Smooth muscle cell (in vitro differentiated cells): ENCODE measurements at regions not wholly inside any gene's neighbourhood (a gene's known extent, or its start where the extent isn't known, plus 50 kb on each side); places are given as distances from the start of the nearest gene placed in this dataset.

ENCODE experiments used
- DNase-seq: peaks from one replicate; lab custom pipeline; 2025; ENCODE audit not compliant: unreplicated experiment; lab: John Stamatoyannopoulos, UW
- H2AFZ ChIP-seq: fragments of 200-600 bp; sonication (generic); 2 replicates; pipeline ENCODE4 v1.6.0; 2016; ENCODE audit warnings: antibody characterized with exemption, low read depth, mild to moderate bottlenecking
- H3F3A ChIP-seq: fragments of 200-600 bp; sonication (generic); 2 replicates; pipeline ENCODE4 v1.6.0; 2017; ENCODE audit warnings: antibody characterized with exemption, low read depth
- H3K27ac ChIP-seq: fragments of 200-600 bp; sonication (generic); 2 replicates; pipeline ENCODE4 v1.5.1; 2016; ENCODE audit warnings: low read depth, mild to moderate bottlenecking
- H3K27me3 ChIP-seq: fragments of 200-600 bp; sonication (generic); 2 replicates; pipeline ENCODE4 v1.6.1; 2016; ENCODE audit warnings: low read depth, mild to moderate bottlenecking
- H3K36me3 ChIP-seq: fragments of 200-600 bp; sonication (generic); 2 replicates; pipeline ENCODE4 v1.5.1; 2016; ENCODE audit warnings: low read depth
- H3K4me1 ChIP-seq: fragments of 200-600 bp; sonication (generic); 2 replicates; pipeline ENCODE4 v1.5.1; 2016; ENCODE audit warnings: low read depth
- H3K4me2 ChIP-seq: fragments of 200-600 bp; sonication (generic); 2 replicates; pipeline ENCODE4 v1.6.0; 2016; ENCODE audit warnings: mild to moderate bottlenecking
- H3K4me3 ChIP-seq: fragments of 200-600 bp; sonication (generic); 2 replicates; pipeline ENCODE4 v1.5.1; 2016; ENCODE audit warnings: mild to moderate bottlenecking
- H3K79me2 ChIP-seq: fragments of 200-600 bp; sonication (generic); 2 replicates; pipeline ENCODE4 v1.6.0; 2016; ENCODE audit warnings: low read depth, mild to moderate bottlenecking
- H3K9ac ChIP-seq: fragments of 200-600 bp; sonication (generic); 2 replicates; pipeline ENCODE4 v1.6.0; 2016; ENCODE audit warnings: low read depth
- H3K9me3 ChIP-seq: fragments of 200-600 bp; sonication (generic); replicated peaks from 2 replicates; pipeline ENCODE4 v1.5.1; 2016; ENCODE audit warnings: low read depth
- H4K20me1 ChIP-seq: fragments of 200-600 bp; sonication (generic); 2 replicates; pipeline ENCODE4 v1.6.0; 2016; ENCODE audit warnings: low read depth
- CTCF ChIP-seq: fragments of 200-600 bp; sonication (generic); IDR thresholded peaks from 2 replicates; pipeline ENCODE4 v1.5.1; 2017; ENCODE audit warnings: borderline replicate concordance, mild to moderate bottlenecking, antibody characterized with exemption; ENCODE audit not compliant: insufficient read depth, poor library complexity, severe bottlenecking
- WGBS: methylation state at CpG from one replicate; pipeline ENCODE4 v1.1.7; 2016; ENCODE audit warnings: low lambda C conversion rate; 5-methylcytosine and 5-hydroxymethylcytosine counted together

GRCh38 chr5:155786108-155786507 is 540.9 kb upstream of the SGCD start:
- H3F3A ChIP-seq = no peaks in the 10 kb centered on the region
- H3K9ac ChIP-seq = no peak overlapping the region
- H3K36me3 ChIP-seq = no peaks in the 10 kb centered on the region
- no peak overlapping the region for H3K27ac ChIP-seq
- H3K27me3 ChIP-seq = no peaks in the 10 kb centered on the region
- TF ChIP-seq CTCF = no peak
- H3K4me1 ChIP-seq = no peaks in the 10 kb centered on the region
- no peaks in the 10 kb centered on the region for H3K9me3 ChIP-seq
- H3K79me2 ChIP-seq = no peaks in the 10 kb centered on the region
- H2AFZ ChIP-seq = no peak overlapping the region
- no peak overlapping the region for H3K4me2 ChIP-seq
- no peak overlapping the region for H3K4me3 ChIP-seq
- DNase-seq = no peak
- H4K20me1 ChIP-seq = no peaks in the 10 kb centered on the region
- 94% methylated on average over 1 of the region's 1 CpG for WGBS

GRCh38 chr5:155792873-155793272 is 534.1 kb upstream of the SGCD start:
- no peak for DNase-seq
- TF ChIP-seq CTCF = no peak
- Histone ChIP-seq H4K20me1 (no peaks in the 10 kb centered on the region), H3K27ac (no peak overlapping the region), H3K4me1 (no peaks in the 10 kb centered on the region), H3K4me2 (no peak overlapping the region), H3F3A (no peaks in the 10 kb centered on the region), H3K9me3 (peaks cover 5% of the 10 kb centered on the region), H3K27me3 (no peaks in the 10 kb centered on the region), H2AFZ (no peak overlapping the region), H3K4me3 (no peak overlapping the region), H3K79me2 (no peaks in the 10 kb centered on the region), H3K36me3 (no peaks in the 10 kb centered on the region), H3K9ac (no peak overlapping the region)
- 81% methylated on average over 1 of the region's 1 CpG for WGBS

- no peak overlapping the region for H3K4me2 ChIP-seq
- H3K9me3 ChIP-seq = peaks cover 5% of the 10 kb centered on the region
- TF ChIP-seq CTCF = no peak
- H2AFZ ChIP-seq = no peak overlapping the region
- H3F3A ChIP-seq = no peaks in the 10 kb centered on the region
- H3K9ac ChIP-seq = no peak overlapping the region
- H3K4me3 ChIP-seq = no peak overlapping the region
- H3K27ac ChIP-seq = no peak overlapping the region
- H3K79me2 ChIP-seq = no peaks in the 10 kb centered on the region
- no peaks in the 10 kb centered on the region for H3K27me3 ChIP-seq
- no peak for DNase-seq
- H4K20me1 ChIP-seq = no peaks in the 10 kb centered on the region
- no peaks in the 10 kb centered on the region for H3K36me3 ChIP-seq
- H3K4me1 ChIP-seq = no peaks in the 10 kb centered on the region
Observed at GRCh38 chr5:155794795-155795194, 532.2 kb upstream of the SGCD start.

GRCh38 chr5:155799308-155799707 is 527.7 kb upstream of the SGCD start:
- no peaks in the 10 kb centered on the region for H3K9me3 ChIP-seq
- H2AFZ ChIP-seq = no peak overlapping the region
- H3K27me3 ChIP-seq = peaks cover 3% of the 10 kb centered on the region
- no peaks in the 10 kb centered on the region for H4K20me1 ChIP-seq
- no peak for TF ChIP-seq CTCF
- H3F3A ChIP-seq = no peaks in the 10 kb centered on the region
- no peak overlapping the region for H3K27ac ChIP-seq
- H3K36me3 ChIP-seq = no peaks in the 10 kb centered on the region
- no peak overlapping the region for H3K4me3 ChIP-seq
- H3K79me2 ChIP-seq = no peaks in the 10 kb centered on the region
- no peak overlapping the region for H3K9ac ChIP-seq
- no peaks in the 10 kb centered on the region for H3K4me1 ChIP-seq
- H3K4me2 ChIP-seq = no peak overlapping the region
- no peak for DNase-seq
- WGBS = 81% methylated on average over 6 of the region's 6 CpGs
